Heart left ventricle (tissue), 13 donors: ENCODE measurements at regions not wholly inside any gene's neighbourhood (a gene's known extent, or its start where the extent isn't known, plus 50 kb on each side); places are given as distances from the start of the nearest gene placed in this dataset.

ENCODE experiments used
- POLR2A ChIP-seq, 2 donors: fragments of 450-650 bp; IDR thresholded peaks; one replicate each; pipeline ENCODE4 v1.6.1; 2017; ENCODE audit warnings: antibody characterized with exemption in 2 of 2, mild to moderate bottlenecking in 2 of 2, moderate library complexity in 2 of 2
- TF ChIP-seq, protein P1 (sequence below), 12 donors: fragments of 200-600 bp; sonication (generic) in 4 of 12; IDR thresholded peaks; one replicate each; pipeline versions ENCODE4 v1.5.0 to v1.8.0; 2018 to 2022; ENCODE audit warnings: antibody characterized with exemption in 12 of 12, mild to moderate bottlenecking in 5 of 12
- donor health status: ischemic (EF 13 %, LVEDD 7.1; RV severe dilation, severe dysfunction).
- donor health status: DM: no; HTN: yes; CAD: no.
- donor health status: DM: no; HTN: no; CAD: no.
- donor health status: ischemic (EF 25% LVEDD 6.9; RV normal size, moderate dysfunction).
- donor health status: ischemic (EF 25% LVEDD 5.7; RV mildly dilated, moderate dysfunction).
- donor health status: ischemic (EF 35%, LVEDD 5.7; RV mildly dilated, moderate dysfunction).
- donor health status: nonischemic (EF 11% LVEDD 7.7; RV severe dilation, severe dysfunction).
- donor health status: DM: yes; HTN: yes; CAD: no.
- donor health status: PGD.
- donor health status: ischemic (EF 29% LVEDD 5.4; RV normal size, mild dysfunction).
- donor health status: nonischemic (EF 23%, LVEDD 6.1; RV moderate dilation, normal function).

DNA sequence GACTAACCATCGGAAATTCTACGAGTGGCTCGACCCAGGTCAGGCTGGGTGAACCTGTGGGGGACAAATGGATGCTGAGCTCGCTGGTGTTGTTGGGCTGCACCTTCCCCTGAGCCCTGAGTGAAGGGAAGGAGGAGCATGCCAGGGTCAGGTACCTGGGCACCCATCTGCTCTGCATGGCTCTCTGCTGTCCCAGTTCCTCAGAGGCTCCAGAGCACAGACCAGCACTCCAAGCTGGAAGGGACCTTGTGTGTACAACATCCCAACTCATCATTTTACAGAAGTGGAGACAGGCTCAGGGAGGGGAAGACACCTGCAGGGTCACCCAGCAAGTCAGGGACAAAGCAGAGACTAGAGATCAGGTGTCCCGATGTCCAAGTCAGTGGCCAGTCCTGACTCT, 84.9 kb upstream of the NLRP1 start:
- TF ChIP-seq, protein P1, sequence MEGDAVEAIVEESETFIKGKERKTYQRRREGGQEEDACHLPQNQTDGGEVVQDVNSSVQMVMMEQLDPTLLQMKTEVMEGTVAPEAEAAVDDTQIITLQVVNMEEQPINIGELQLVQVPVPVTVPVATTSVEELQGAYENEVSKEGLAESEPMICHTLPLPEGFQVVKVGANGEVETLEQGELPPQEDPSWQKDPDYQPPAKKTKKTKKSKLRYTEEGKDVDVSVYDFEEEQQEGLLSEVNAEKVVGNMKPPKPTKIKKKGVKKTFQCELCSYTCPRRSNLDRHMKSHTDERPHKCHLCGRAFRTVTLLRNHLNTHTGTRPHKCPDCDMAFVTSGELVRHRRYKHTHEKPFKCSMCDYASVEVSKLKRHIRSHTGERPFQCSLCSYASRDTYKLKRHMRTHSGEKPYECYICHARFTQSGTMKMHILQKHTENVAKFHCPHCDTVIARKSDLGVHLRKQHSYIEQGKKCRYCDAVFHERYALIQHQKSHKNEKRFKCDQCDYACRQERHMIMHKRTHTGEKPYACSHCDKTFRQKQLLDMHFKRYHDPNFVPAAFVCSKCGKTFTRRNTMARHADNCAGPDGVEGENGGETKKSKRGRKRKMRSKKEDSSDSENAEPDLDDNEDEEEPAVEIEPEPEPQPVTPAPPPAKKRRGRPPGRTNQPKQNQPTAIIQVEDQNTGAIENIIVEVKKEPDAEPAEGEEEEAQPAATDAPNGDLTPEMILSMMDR (IDR thresholded peaks at IDR 0.05): no peak
- no peak for TF ChIP-seq POLR2A (IDR thresholded peaks at IDR 0.05)
